GM23338 (cell line): ENCODE measurements at regions not wholly inside any gene's neighbourhood (a gene's known extent, or its start where the extent isn't known, plus 50 kb on each side); places are given as distances from the start of the nearest gene placed in this dataset.

Experiments
- CREB1 ChIP-seq: fragments of 250-450 bp; sonication (Bioruptor Pico); IDR thresholded peaks from 2 replicates; pipeline ENCODE4 v1.5.0; 2020; ENCODE audit warnings: low read depth, mild to moderate bottlenecking, moderate library complexity
- CTCF ChIP-seq, 2 experiments: fragments of 200-600 bp in 1 of 2; sonication (generic) in 1 of 2; conservative IDR thresholded peaks; 2 replicates each; pipeline versions ENCODE4 v1.5.1 to v1.6.1; 2016 to 2017; ENCODE audit warnings: antibody characterized with exemption in 2 of 2, low read depth in 2 of 2, mild to moderate bottlenecking in 2 of 2, moderate library complexity in 1 of 2
- EZH2 ChIP-seq: fragments of 200-600 bp; sonication (generic); IDR thresholded peaks from one replicate; pipeline ENCODE4 v1.8.0; 2017; ENCODE audit warnings: antibody characterized with exemption, mild to moderate bottlenecking, low read depth; ENCODE audit not compliant: unreplicated experiment
- POLR2AphosphoS5 ChIP-seq: IDR thresholded peaks from 2 replicates; pipeline ENCODE4 v1.6.1; 2016; ENCODE audit warnings: antibody characterized with exemption, low read depth
- REST ChIP-seq: IDR thresholded peaks from one replicate; pipeline ENCODE4 v1.6.1; 2018; ENCODE audit warnings: antibody characterized with exemption; ENCODE audit not compliant: unreplicated experiment

- TF ChIP-seq CTCF (conservative IDR thresholded peaks at IDR 0.05; ENCODE audit: low read depth in 2 of 2) (no peak), EZH2 (no peak), CREB1 (no peak), POLR2AphosphoS5 (no peak), REST (no peak)
Observed at GRCh38 chr20:53742685-53743081, 149.0 kb upstream of the ZNF217 start.
